GM12878 (cell line): ENCODE measurements at regions not wholly inside any gene's neighbourhood (a gene's known extent, or its start where the extent isn't known, plus 50 kb on each side); places are given as distances from the start of the nearest gene placed in this dataset.

Experiments used
- ATAC-seq: fragments of 200-7000 bp; cut with Tn5 transposase; 3 replicates; pipeline ENCODE4 v1.9.1; 2020; ENCODE audit warnings: mild to moderate bottlenecking, moderate library complexity
- BruUV-seq: library from RNA; stranded (reverse); fragments of 400-500 nt; replicated peaks from 2 replicates; lab custom pipeline; 2021; lab: Mats Ljungman, UMichigan
- CTCF ChIA-PET: fragments of 300-600 bp; sonication (Branson Sonifier 250); formaldehyde crosslinking; extraction: SDS; loops from one replicate; lab custom pipeline; 2021; ENCODE audit warnings: inconsistent platforms; lab: Yijun Ruan, JAX
- POLR2A ChIA-PET: fragments of 350-600 bp; formaldehyde crosslinking; extraction: SDS; loops from one replicate; lab custom pipeline; 2021; ENCODE audit warnings: inconsistent platforms; lab: Charles Lee
- RAD21 ChIA-PET: fragments of 300-600 bp; sonication (Branson Sonifier 250); formaldehyde crosslinking; loops from one replicate; lab custom pipeline; 2023; ENCODE audit warnings: antibody characterized with exemption; ENCODE audit not compliant: unreplicated experiment; lab: Charles Lee
- SMC1A ChIA-PET: fragments of 300-600 bp; sonication (Branson Sonifier 250); formaldehyde crosslinking; loops from one replicate; lab custom pipeline; 2023; ENCODE audit not compliant: unreplicated experiment, uncharacterized antibody; lab: Charles Lee
- DNase-seq: peaks from one replicate; pipeline ENCODE4 v3.0.0-alpha.2; 2011; ENCODE audit warnings: low read depth, low spot score
- FAIRE-seq: peaks from 3 replicates; lab custom pipeline; 2011; peaks lifted over from hg19 to GRCh38; lab: Jason Lieb, UNC
- H2AFZ ChIP-seq: 2 replicates; pipeline ENCODE4 v1.6.0; 2011; ENCODE audit warnings: low read depth, low read length, control low read depth; ENCODE audit not compliant: control insufficient read depth
- H3K27ac ChIP-seq: 2 replicates; pipeline ENCODE4 v1.5.1; 2011; ENCODE audit warnings: control low read depth; ENCODE audit not compliant: control insufficient read depth, insufficient read depth
- H3K27me3 ChIP-seq, 2 experiments: replicated peaks in 1 of 2; 2 replicates each; pipeline versions ENCODE4 v1.6.0 to v1.6.1; 2011; ENCODE audit warnings: low read length in 1 of 2; ENCODE audit not compliant: control insufficient read depth in 2 of 2, insufficient read depth in 2 of 2
- H3K36me3 ChIP-seq, 2 experiments: 2 replicates each; pipeline ENCODE4 v1.5.1; 2011; ENCODE audit warnings: low read length in 1 of 2; ENCODE audit not compliant: control insufficient read depth in 2 of 2, insufficient read depth in 2 of 2
- H3K4me1 ChIP-seq: 2 replicates; pipeline ENCODE4 v1.6.1; 2011; ENCODE audit warnings: mild to moderate bottlenecking, low read length, moderate library complexity, mixed read lengths; ENCODE audit not compliant: control insufficient read depth, insufficient read depth
- H3K4me2 ChIP-seq: 2 replicates; pipeline ENCODE4 v1.6.0; 2011; ENCODE audit warnings: control low read depth; ENCODE audit not compliant: control insufficient read depth, insufficient read depth
- H3K4me3 ChIP-seq: fragments of 200-600 bp; sonication (generic); 2 replicates; pipeline ENCODE4 v1.5.1; 2016
- H3K79me2 ChIP-seq: 2 replicates; pipeline ENCODE4 v1.6.0; 2011; ENCODE audit warnings: low read length; ENCODE audit not compliant: control insufficient read depth, insufficient read depth
- H3K9ac ChIP-seq: 2 replicates; pipeline ENCODE4 v1.8.0; 2011; ENCODE audit warnings: low read length, control low read depth, mixed read lengths; ENCODE audit not compliant: control insufficient read depth, insufficient read depth
- H3K9me3 ChIP-seq: replicated peaks from 3 replicates; pipeline ENCODE4 v1.5.1; 2011; ENCODE audit warnings: mild to moderate bottlenecking, low read length; ENCODE audit not compliant: control insufficient read depth, insufficient read depth
- H4K20me1 ChIP-seq: 2 replicates; pipeline ENCODE4 v1.6.0; 2011; ENCODE audit not compliant: control insufficient read depth, insufficient read depth
- ATF7 ChIP-seq: fragments of 450-650 bp; IDR thresholded peaks from 2 replicates; pipeline ENCODE4 v1.6.1; 2016; ENCODE audit warnings: low read depth, mild to moderate bottlenecking
- BCL11A ChIP-seq: IDR thresholded peaks from 2 replicates; pipeline ENCODE4 v1.6.1; 2011; ENCODE audit warnings: low read depth, low read length
- BMI1 ChIP-seq: fragments of 450-650 bp; IDR thresholded peaks from 2 replicates; pipeline ENCODE4 v1.6.1; 2016; ENCODE audit warnings: mild to moderate bottlenecking, moderate library complexity, borderline replicate concordance
- CBFB ChIP-seq: IDR thresholded peaks from 2 replicates; pipeline ENCODE4 v1.6.1; 2016; ENCODE audit warnings: antibody characterized with exemption, low read depth
- CBX3 ChIP-seq: fragments of 200-600 bp; sonication (generic); IDR thresholded peaks from 2 replicates; pipeline ENCODE4 v1.6.1; 2016; ENCODE audit warnings: low read depth, borderline replicate concordance
- CEBPB ChIP-seq, 2 experiments: fragments of 150-350 bp in 1 of 2; IDR thresholded peaks; 2 replicates each; pipeline ENCODE4 v1.6.1; 2012 to 2014; ENCODE audit warnings: low read depth in 2 of 2, low read length in 2 of 2, borderline replicate concordance in 1 of 2, inconsistent platforms in 1 of 2
- E2F4 ChIP-seq: IDR thresholded peaks from 2 replicates; pipeline ENCODE4 v1.6.1; 2012; ENCODE audit warnings: low read depth, low read length, improper control_type of control experiment
- IRF3 ChIP-seq: fragments of 450-650 bp; IDR thresholded peaks from 2 replicates; pipeline ENCODE4 v1.6.1; 2014; ENCODE audit warnings: mild to moderate bottlenecking
- KDM1A ChIP-seq: fragments of 200-600 bp; sonication (generic); IDR thresholded peaks from 2 replicates; pipeline ENCODE4 v1.6.1; 2016; ENCODE audit warnings: borderline replicate concordance
- NFIC ChIP-seq: IDR thresholded peaks from 2 replicates; pipeline ENCODE4 v1.6.1; 2012; ENCODE audit warnings: low read depth, mild to moderate bottlenecking, inconsistent platforms, low read length, moderate library complexity
- POU2F2 ChIP-seq: IDR thresholded peaks from 3 replicates; pipeline ENCODE4 v1.6.1; 2011; ENCODE audit warnings: low read depth, mild to moderate bottlenecking, low read length, borderline replicate concordance
- RAD21 ChIP-seq: IDR thresholded peaks from 2 replicates; pipeline ENCODE4 v1.6.1; 2011; ENCODE audit warnings: mild to moderate bottlenecking, low read depth, low read length, moderate library complexity; ENCODE audit not compliant: insufficient read depth
- RBBP5 ChIP-seq: fragments of 200-600 bp; sonication (generic); conservative IDR thresholded peaks from 2 replicates; pipeline ENCODE4 v1.6.1; 2016
- SP1 ChIP-seq: IDR thresholded peaks from one replicate; pipeline ENCODE4 v1.6.1; 2011; ENCODE audit warnings: low read depth, low read length
- YY1 ChIP-seq: IDR thresholded peaks from 2 replicates; pipeline ENCODE4 v1.6.1; 2011; ENCODE audit warnings: low read depth, mild to moderate bottlenecking, low read length
- ZNF207 ChIP-seq: fragments of 450-650 bp; IDR thresholded peaks from 2 replicates; pipeline ENCODE4 v1.6.1; 2014; ENCODE audit warnings: antibody characterized with exemption, mild to moderate bottlenecking, borderline replicate concordance
- ZZZ3 ChIP-seq: IDR thresholded peaks from 2 replicates; pipeline ENCODE4 v1.6.1; 2011; ENCODE audit warnings: low read depth; ENCODE audit not compliant: control insufficient read depth, insufficient read length
- WGBS: methylation state at CpG from one replicate; pipeline ENCODE4 v1.1.6; 2016; ENCODE audit warnings: low lambda C conversion rate; ENCODE audit not compliant: insufficient replicate concordance, insufficient coverage; ENCODE audit errors: missing lambda C conversion rate; 5-methylcytosine and 5-hydroxymethylcytosine counted together
- in situ Hi-C: fragments of 300-500 bp; cut with MboI; formaldehyde crosslinking; loops from 9 replicates; pipeline ENCODE4 v1.14.3; 2018; ENCODE audit warnings: mixed read lengths
- intact Hi-C: fragments of 100-400 bp; cut with micrococcal nuclease; formaldehyde crosslinking; loops from one replicate; pipeline ENCODE4 v1.14.2; 2022; ENCODE audit not compliant: unreplicated experiment

GRCh38 chr2:18656048-18656447 lies 66.7 kb upstream of the NT5C1B start:
- no peak overlapping the region for H3K4me3 ChIP-seq
- BruUV-seq, result no TSS peak
- intact Hi-C loops, result no loop called here
- DNase-seq, result no peak
- H3K4me1 ChIP-seq, result no peaks in the 10 kb centered on the region
- ChIA-PET SMC1A (no interaction called here), RAD21 (no interaction called here), CTCF (no interaction called here), POLR2A (no interaction called here)
- no peak for TF ChIP-seq ZNF207
- no peak for TF ChIP-seq ZZZ3
- TF ChIP-seq BCL11A, result no peak
- no peak for TF ChIP-seq CBX3
- TF ChIP-seq POU2F2, result no peak
- TF ChIP-seq NFIC, result no peak
- TF ChIP-seq BMI1, result no peak
- no peak for TF ChIP-seq YY1
- no peak overlapping the region for H3K4me2 ChIP-seq
- in situ Hi-C loops, result no loop called here
- no peaks in the 10 kb centered on the region for H4K20me1 ChIP-seq
- no peaks in the 10 kb centered on the region for H3K27me3 ChIP-seq
- H3K36me3 ChIP-seq, result no peaks in the 10 kb centered on the region
- ATAC-seq, result no peak
- no peak for FAIRE-seq
- no peaks in the 10 kb centered on the region for H3K9me3 ChIP-seq
- no peaks in the 10 kb centered on the region for H3K79me2 ChIP-seq
- H3K27ac ChIP-seq, result no peak overlapping the region
- WGBS, result 0% methylated on average over 2 of the region's 2 CpGs
- H2AFZ ChIP-seq, result no peak overlapping the region
- H3K9ac ChIP-seq, result no peak overlapping the region

- ATAC-seq (no peak), DNase-seq (no peak), FAIRE-seq (no peak)
- RAD21 ChIA-PET, result no interaction called here
- POLR2A ChIA-PET, result no interaction called here
- in situ Hi-C loops, result no loop called here
- no peak for TF ChIP-seq RAD21
- no peak for TF ChIP-seq IRF3
- no peak for TF ChIP-seq KDM1A
- no peak for TF ChIP-seq CBFB
- TF ChIP-seq RBBP5, result no peak
- no peak for TF ChIP-seq SP1
- no peak for TF ChIP-seq CEBPB (IDR thresholded peaks at IDR 0.05; ENCODE audit: borderline replicate concordance in 1 of 2, low read depth in 2 of 2, low read length in 2 of 2)
- no peak for TF ChIP-seq E2F4
- TF ChIP-seq ATF7, result no peak
- SMC1A ChIA-PET, result no interaction called here
- CTCF ChIA-PET, result no interaction called here
- no peak overlapping the region for H3K4me2 ChIP-seq
- intact Hi-C loops, result no loop called here
- H3K36me3 ChIP-seq, result no peaks in the 10 kb centered on the region
- H3K4me1 ChIP-seq, result no peaks in the 10 kb centered on the region
- WGBS, result 10% methylated on average over 3 of the region's 3 CpGs
- no peaks in the 10 kb centered on the region for H3K27me3 ChIP-seq
- H3K9ac ChIP-seq, result no peak overlapping the region
- no peak overlapping the region for H3K27ac ChIP-seq
- no TSS peak for BruUV-seq
- no peaks in the 10 kb centered on the region for H4K20me1 ChIP-seq
- no peak overlapping the region for H3K4me3 ChIP-seq
- H2AFZ ChIP-seq, result no peak overlapping the region
- H3K79me2 ChIP-seq, result no peaks in the 10 kb centered on the region
- H3K9me3 ChIP-seq, result no peaks in the 10 kb centered on the region
Measured at GRCh38 chr2:18651842-18652774, 62.7 kb upstream of the NT5C1B start.
